ENCODE measurements at regions not wholly inside any gene's neighbourhood (a gene's known extent, or its start where the extent isn't known, plus 50 kb on each side); places are given as distances from the start of the nearest gene placed in this dataset.
A peak's percentile ranks its signal among the peaks of the same experiment; 100 is the strongest.

GRCh38 chr14:49484180-49484579 is 102.0 kb downstream of the RPS29 start:
- Mint-ChIP-seq H3K4me1 (peaks cover 8% of the 10 kb centered on the region), H3K27me3 (ENCODE audit: insufficient read depth, low read depth) (no peaks in the 10 kb centered on the region), H3K27ac (no peak overlapping the region), H3K9me3 (peaks cover 2% of the 10 kb centered on the region), H3K36me3 (no peaks in the 10 kb centered on the region), H3K4me3 (no peak overlapping the region)
- H3K27ac ChIP-seq: no peak overlapping the region
- no peak overlapping the region for H3K4me2 ChIP-seq
- H3K79me2 ChIP-seq (ENCODE audit: low read depth): no peaks in the 10 kb centered on the region
- no peaks in the 10 kb centered on the region for H3K36me3 ChIP-seq
- no peak for DNase-seq (ENCODE audit: low spot score)
- no peak for TF ChIP-seq CTCF (IDR thresholded peaks at IDR 0.05)
- no peak for TF ChIP-seq EZH2phosphoT487 (IDR thresholded peaks at IDR 0.05)
- no peak for TF ChIP-seq EZH2 (IDR thresholded peaks at IDR 0.05)
- H3F3A ChIP-seq (ENCODE audit: low read depth): no peaks in the 10 kb centered on the region
- no peak overlapping the region for H3K9ac ChIP-seq
- H3K4me1 ChIP-seq: no peaks in the 10 kb centered on the region
- H3K9me3 ChIP-seq (ENCODE audit: low read depth): no peaks in the 10 kb centered on the region
- no peaks in the 10 kb centered on the region for H3K27me3 ChIP-seq
- H3K4me3 ChIP-seq: no peak overlapping the region
- no peak overlapping the region for H2AFZ ChIP-seq (replicated peaks)
- no peaks in the 10 kb centered on the region for H4K20me1 ChIP-seq (ENCODE audit: low read depth)

- Histone ChIP-seq H3K4me1 (no peaks in the 10 kb centered on the region), H3K9ac (no peak overlapping the region), H3K79me2 (ENCODE audit: low read depth) (no peaks in the 10 kb centered on the region), H4K20me1 (ENCODE audit: low read depth) (no peaks in the 10 kb centered on the region), H3K27me3 (no peaks in the 10 kb centered on the region), H2AFZ (replicated peaks) (no peak overlapping the region), H3F3A (ENCODE audit: low read depth) (no peaks in the 10 kb centered on the region), H3K36me3 (no peaks in the 10 kb centered on the region), H3K9me3 (ENCODE audit: low read depth) (no peaks in the 10 kb centered on the region), H3K27ac (no peak overlapping the region), H3K4me2 (no peak overlapping the region), H3K4me3 (no peak overlapping the region)
- Mint-ChIP-seq H3K27ac (peak overlapping the region; percentile 26), H3K4me1 (peaks cover 14% of the 10 kb centered on the region), H3K9me3 (peaks cover 2% of the 10 kb centered on the region), H3K27me3 (ENCODE audit: insufficient read depth, low read depth) (peaks cover under 1% of the 10 kb centered on the region), H3K36me3 (no peaks in the 10 kb centered on the region), H3K4me3 (no peak overlapping the region)
- TF ChIP-seq EZH2 (IDR thresholded peaks at IDR 0.05) (no peak), EZH2phosphoT487 (IDR thresholded peaks at IDR 0.05) (no peak), CTCF (IDR thresholded peaks at IDR 0.05) (no peak)
- DNase-seq (ENCODE audit: low spot score): no peak
These were observed 102.9 kb downstream of the RPS29 start for GRCh38 chr14:49483268-49483667.

GRCh38 chr14:49480979-49481498 is 105.1 kb downstream of the RPS29 start:
- H3K4me1 ChIP-seq: no peaks in the 10 kb centered on the region
- no peak overlapping the region for H3K4me3 ChIP-seq
- H3K36me3 Mint-ChIP-seq: no peaks in the 10 kb centered on the region
- no peak for DNase-seq (ENCODE audit: low spot score)
- no peak overlapping the region for H3K4me2 ChIP-seq
- peaks cover 27% of the 10 kb centered on the region for H3K4me1 Mint-ChIP-seq
- no peaks in the 10 kb centered on the region for H3F3A ChIP-seq (ENCODE audit: low read depth)
- no peaks in the 10 kb centered on the region for H4K20me1 ChIP-seq (ENCODE audit: low read depth)
- H3K27me3 ChIP-seq: no peaks in the 10 kb centered on the region
- H3K36me3 ChIP-seq: no peaks in the 10 kb centered on the region
- H3K27ac Mint-ChIP-seq: no peak overlapping the region
- peaks cover 2% of the 10 kb centered on the region for H3K27me3 Mint-ChIP-seq (ENCODE audit: insufficient read depth, low read depth)
- no peak for TF ChIP-seq EZH2phosphoT487 (IDR thresholded peaks at IDR 0.05)
- TF ChIP-seq EZH2 (IDR thresholded peaks at IDR 0.05): no peak
- TF ChIP-seq CTCF (IDR thresholded peaks at IDR 0.05): no peak
- no peaks in the 10 kb centered on the region for H3K79me2 ChIP-seq (ENCODE audit: low read depth)
- no peak overlapping the region for H3K9ac ChIP-seq
- H3K9me3 Mint-ChIP-seq: peaks cover 2% of the 10 kb centered on the region
- no peak overlapping the region for H3K4me3 Mint-ChIP-seq
- no peak overlapping the region for H2AFZ ChIP-seq (replicated peaks)
- H3K27ac ChIP-seq: no peak overlapping the region
- H3K9me3 ChIP-seq (ENCODE audit: low read depth): no peaks in the 10 kb centered on the region

Data from neural progenitor cell (in vitro differentiated cells).